H1 (cell line): ENCODE measurements at regions not wholly inside any gene's neighbourhood (a gene's known extent, or its start where the extent isn't known, plus 50 kb on each side); places are given as distances from the start of the nearest gene placed in this dataset.

Experiments
- CTCF ChIA-PET: fragments of 300-600 bp; sonication (Branson Sonifier 250); formaldehyde crosslinking; loops from one replicate; lab custom pipeline; 2021; ENCODE audit not compliant: partially characterized antibody; lab: Charles Lee
- POLR2A ChIA-PET: fragments of 300-600 bp; sonication (Branson Sonifier 250); formaldehyde crosslinking; loops from one replicate; lab custom pipeline; 2021; ENCODE audit warnings: inconsistent platforms; ENCODE audit not compliant: partially characterized antibody; lab: Charles Lee
- DNase-seq, 2 experiments: peaks; one replicate each; pipeline versions ENCODE4 v3.0.0 to v3.0.0-alpha.2; 2010 to 2022; ENCODE audit warnings: low spot score in 2 of 2, low read depth in 1 of 2, mixed read lengths in 1 of 2
- FAIRE-seq: peaks from 2 replicates; lab custom pipeline; 2011; peaks lifted over from hg19 to GRCh38; lab: Jason Lieb, UNC
- H2AFZ ChIP-seq: 2 replicates; pipeline ENCODE4 v1.8.1; 2012; ENCODE audit warnings: low read length, inconsistent platforms
- H2AK5ac ChIP-seq: 2 replicates; pipeline ENCODE4 v1.6.1; 2013; ENCODE audit warnings: low read depth, low read length
- H2BK120ac ChIP-seq: replicated peaks from 2 replicates; pipeline ENCODE3; 2013; ENCODE audit warnings: low read depth, low read length, inconsistent platforms
- H2BK12ac ChIP-seq: 2 replicates; pipeline ENCODE4 v1.6.1; 2013; ENCODE audit warnings: low read depth, low read length
- H2BK15ac ChIP-seq: 2 replicates; pipeline ENCODE4 v1.6.1; 2013; ENCODE audit warnings: low read length
- H2BK20ac ChIP-seq: 2 replicates; pipeline ENCODE4 v1.6.1; 2013; ENCODE audit warnings: low read length
- H2BK5ac ChIP-seq: 2 replicates; pipeline ENCODE4 v1.6.1; 2013; ENCODE audit warnings: low read depth, low read length
- H3K14ac ChIP-seq: 2 replicates; pipeline ENCODE4 v1.6.1; 2013; ENCODE audit warnings: inconsistent platforms; ENCODE audit not compliant: insufficient read length
- H3K18ac ChIP-seq: 2 replicates; pipeline ENCODE4 v1.6.1; 2013; ENCODE audit warnings: low read length; ENCODE audit errors: extremely low read depth
- H3K23ac ChIP-seq: 2 replicates; pipeline ENCODE4 v1.6.1; 2013; ENCODE audit warnings: inconsistent platforms; ENCODE audit not compliant: insufficient read length
- H3K23me2 ChIP-seq: 2 replicates; pipeline ENCODE4 v1.6.1; 2013; ENCODE audit warnings: low read depth, low read length
- H3K27ac ChIP-seq: 2 replicates; pipeline ENCODE4 v1.6.1; 2011; ENCODE audit warnings: low read depth, low read length, inconsistent platforms
- H3K27me3 ChIP-seq, 4 experiments: replicated peaks in 1 of 4; 1 replicate in 1 of 4; 2 replicates in 3 of 4; pipeline versions ENCODE4 v1.6.1 to v1.8.1; 2011 to 2013; ENCODE audit warnings: low read length in 3 of 4, mild to moderate bottlenecking in 3 of 4, inconsistent platforms in 2 of 4, mixed read lengths in 2 of 4, moderate library complexity in 1 of 4; ENCODE audit not compliant: control insufficient read depth in 3 of 4, insufficient read depth in 3 of 4; ENCODE audit errors: extremely low read depth in 1 of 4
- H3K36me3 ChIP-seq, 4 experiments: 2 replicates each; pipeline versions ENCODE4 v1.6.1 to v1.8.1; 2011 to 2013; ENCODE audit warnings: mild to moderate bottlenecking in 4 of 4, low read length in 3 of 4, moderate library complexity in 2 of 4, control low read depth in 1 of 4, inconsistent platforms in 1 of 4; ENCODE audit not compliant: insufficient read depth in 4 of 4, control insufficient read depth in 2 of 4
- H3K4ac ChIP-seq: replicated peaks from 2 replicates; pipeline ENCODE3; 2013; ENCODE audit warnings: low read length, low read depth, mixed read lengths, inconsistent platforms; ENCODE audit not compliant: insufficient read length
- H3K4me1 ChIP-seq, 4 experiments: replicated peaks in 1 of 4; 1 replicate in 1 of 4; 2 replicates in 3 of 4; pipeline versions ENCODE4 v1.6.1 to v1.8.1; 2011 to 2013; ENCODE audit warnings: low read length in 3 of 4, inconsistent platforms in 2 of 4, mixed read lengths in 1 of 4; ENCODE audit not compliant: insufficient read depth in 4 of 4, control insufficient read depth in 3 of 4
- H3K4me2 ChIP-seq, 2 experiments: 2 replicates each; pipeline versions ENCODE4 v1.6.1 to v1.8.1; 2011 to 2013; ENCODE audit warnings: low read depth in 2 of 2, low read length in 2 of 2, control low read depth in 1 of 2, inconsistent platforms in 1 of 2, mild to moderate bottlenecking in 1 of 2; ENCODE audit not compliant: insufficient read depth in 1 of 2
- H3K4me3 ChIP-seq, 4 experiments: fragments of 200-600, 300-600 bp in 1 of 4; sonication (generic), shearing (Covaris generic), sonication (Bioruptor Twin) in 1 of 4; 2 replicates each; pipeline versions ENCODE4 v1.5.1 to v1.8.1; 2011 to 2016; ENCODE audit warnings: low read length in 4 of 4, low read depth in 3 of 4, control low read depth in 2 of 4, inconsistent platforms in 2 of 4, mild to moderate bottlenecking in 2 of 4, mixed read lengths in 1 of 4, moderate library complexity in 1 of 4; ENCODE audit not compliant: insufficient read depth in 2 of 4; ENCODE audit errors: extremely low read depth in 1 of 4
- H3K56ac ChIP-seq: replicated peaks from 2 replicates; pipeline ENCODE3; 2013; ENCODE audit warnings: low read depth, mild to moderate bottlenecking, mixed read lengths, low read length, inconsistent platforms; ENCODE audit not compliant: insufficient read length
- H3K79me1 ChIP-seq: 2 replicates; pipeline ENCODE4 v1.6.1; 2013; ENCODE audit warnings: low read depth, low read length, control low read depth
- H3K79me2 ChIP-seq, 2 experiments: 2 replicates each; pipeline versions ENCODE4 v1.6.1 to v1.8.1; 2012 to 2013; ENCODE audit warnings: low read length in 2 of 2, mild to moderate bottlenecking in 2 of 2, inconsistent platforms in 1 of 2; ENCODE audit not compliant: insufficient read depth in 2 of 2, control insufficient read depth in 1 of 2
- H3K9ac ChIP-seq, 4 experiments: replicated peaks in 1 of 4; 1 replicate in 1 of 4; 2 replicates in 3 of 4; pipeline versions ENCODE4 v1.6.1 to v1.8.1; 2011 to 2013; ENCODE audit warnings: low read depth in 3 of 4, low read length in 3 of 4, control low read depth in 2 of 4, mild to moderate bottlenecking in 2 of 4, moderate library complexity in 2 of 4, inconsistent platforms in 1 of 4; ENCODE audit errors: extremely low read depth in 1 of 4
- H3K9me3 ChIP-seq, 2 experiments: 2 replicates each; pipeline versions ENCODE4 v1.6.1 to v1.8.1; 2012 to 2013; ENCODE audit warnings: mild to moderate bottlenecking in 2 of 2, moderate library complexity in 2 of 2, control low read depth in 1 of 2, inconsistent platforms in 1 of 2, low read depth in 1 of 2, low read length in 1 of 2, mixed read lengths in 1 of 2; ENCODE audit not compliant: insufficient read depth in 2 of 2
- H4K20me1 ChIP-seq, 2 experiments: replicated peaks in 1 of 2; 2 replicates each; pipeline versions ENCODE3 to v1.8.1; 2011 to 2013; ENCODE audit warnings: inconsistent platforms in 2 of 2, low read length in 2 of 2, mild to moderate bottlenecking in 1 of 2; ENCODE audit not compliant: insufficient read depth in 2 of 2, control insufficient read depth in 1 of 2
- H4K5ac ChIP-seq: 2 replicates; pipeline ENCODE4 v1.6.1; 2013; ENCODE audit warnings: low read length, low read depth, mixed read lengths, inconsistent platforms; ENCODE audit not compliant: insufficient read length
- H4K8ac ChIP-seq: 2 replicates; pipeline ENCODE4 v1.8.0; 2013; ENCODE audit warnings: mild to moderate bottlenecking, moderate library complexity, low read length, inconsistent platforms; ENCODE audit not compliant: insufficient read depth; ENCODE audit errors: extremely low read depth
- H4K91ac ChIP-seq: replicated peaks from 2 replicates; pipeline ENCODE3; 2013; ENCODE audit warnings: low read length, mixed read lengths, inconsistent platforms; ENCODE audit not compliant: insufficient read length
- JUN ChIP-seq: IDR thresholded peaks from 2 replicates; pipeline ENCODE4 v1.6.1; 2011; ENCODE audit warnings: low read depth, mild to moderate bottlenecking, improper control_type of control experiment, low read length
- RBBP5 ChIP-seq: IDR thresholded peaks from 2 replicates; pipeline ENCODE4 v1.7.1; 2012; ENCODE audit warnings: low read depth, mild to moderate bottlenecking, inconsistent platforms, low read length, moderate library complexity, borderline replicate concordance
- TCF12 ChIP-seq: IDR thresholded peaks from 2 replicates; pipeline ENCODE4 v1.6.1; 2011; ENCODE audit warnings: low read depth, mild to moderate bottlenecking, low read length
- WGBS, 2 experiments: shearing (Covaris generic) in 1 of 2; methylation state at CpG; one replicate each; pipeline versions ENCODE4 v1.1.6 to v1.1.7; 2013 to 2015; ENCODE audit warnings: low lambda C conversion rate in 2 of 2, mixed read lengths in 2 of 2, inconsistent platforms in 1 of 2, low coverage in 1 of 2, missing lambda C conversion rate in 1 of 2; ENCODE audit not compliant: insufficient replicate concordance in 2 of 2, insufficient coverage in 1 of 2, insufficient read length in 1 of 2; ENCODE audit errors: extremely low coverage in 1 of 2, missing lambda C conversion rate in 1 of 2; 5-methylcytosine and 5-hydroxymethylcytosine counted together
- TF ChIP-seq, protein P1 (sequence below): IDR thresholded peaks from 2 replicates; pipeline ENCODE4 v1.6.1; 2012; ENCODE audit warnings: inconsistent platforms

DNA sequence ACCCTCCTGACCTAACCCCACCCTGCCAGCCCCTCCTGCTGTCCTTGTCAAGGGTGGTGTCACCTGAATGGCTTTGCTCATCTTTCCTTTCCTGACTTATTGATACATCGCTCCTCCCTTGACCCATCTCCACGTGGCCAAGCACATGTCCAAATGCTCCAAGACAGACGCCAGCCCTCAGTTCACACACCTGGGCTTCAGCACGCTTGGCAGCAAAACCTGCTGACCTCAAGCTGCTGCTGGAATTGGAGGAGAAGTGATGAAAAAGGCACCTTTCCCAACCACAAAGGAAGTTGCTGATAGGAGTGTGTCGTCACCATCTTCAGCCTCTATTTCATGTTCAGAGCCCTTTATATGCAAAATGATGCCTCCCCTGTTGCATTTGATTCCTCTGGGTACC is 141.3 kb downstream of the TLE3 start:
- Histone ChIP-seq H2BK15ac (no peak overlapping the region), H3K4me3 (no peak overlapping the region), H2BK20ac (no peak overlapping the region), H3K4me1 (peaks cover 0 to 7% (median 0%) of the 10 kb centered on the region in 4 experiments; a peak in 3 of 7 replicates), H3K27me3 (no peaks in the 10 kb centered on the region), H2BK120ac (no peak overlapping the region), H4K20me1 (no peaks in the 10 kb centered on the region), H2AK5ac (no peak overlapping the region), H3K4ac (no peak overlapping the region), H3K9ac (no peak overlapping the region), H4K5ac (no peak overlapping the region), H2BK12ac (no peak overlapping the region), H3K79me2 (no peaks in the 10 kb centered on the region), H3K4me2 (no peak overlapping the region), H3K79me1 (no peaks in the 10 kb centered on the region), H3K18ac (no peak overlapping the region), H3K14ac (no peak overlapping the region), H4K91ac (no peak overlapping the region), H3K23me2 (no peaks in the 10 kb centered on the region), H3K56ac (no peak overlapping the region), H4K8ac (no peak overlapping the region), H3K36me3 (no peaks in the 10 kb centered on the region), H3K27ac (no peak overlapping the region), H2AFZ (no peak overlapping the region), H3K9me3 (no peaks in the 10 kb centered on the region), H2BK5ac (no peak overlapping the region), H3K23ac (no peak overlapping the region)
- 80% methylated on average over 5 of the region's 5 CpGs; no CpG with 5 or more reads in 1 of the 2 experiments for WGBS, 2 experiments
- ChIA-PET POLR2A (interaction anchor here (0.7 kb wide), 1 partner anchor 142 kb away, joined by 3 read pairs; no protein-coding TSS in a partner anchor), CTCF (no interaction called here)
- no peak for FAIRE-seq
- DNase-seq, result no peak
- TF ChIP-seq JUN (no peak), TCF12 (no peak), RBBP5 (no peak)
- TF ChIP-seq, protein P1, sequence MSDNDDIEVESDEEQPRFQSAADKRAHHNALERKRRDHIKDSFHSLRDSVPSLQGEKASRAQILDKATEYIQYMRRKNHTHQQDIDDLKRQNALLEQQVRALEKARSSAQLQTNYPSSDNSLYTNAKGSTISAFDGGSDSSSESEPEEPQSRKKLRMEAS, result no peak
